GM23248 (cell line): ENCODE measurements at regions not wholly inside any gene's neighbourhood (a gene's known extent, or its start where the extent isn't known, plus 50 kb on each side); places are given as distances from the start of the nearest gene placed in this dataset.

Source experiments
- EZH2 ChIP-seq: fragments of 200-600 bp; sonication (generic); IDR thresholded peaks from 2 replicates; pipeline ENCODE4 v1.6.1; 2018; ENCODE audit warnings: antibody characterized with exemption, mild to moderate bottlenecking; ENCODE audit not compliant: insufficient read depth, poor library complexity, severe bottlenecking
- EZH2phosphoT487 ChIP-seq: fragments of 200-600 bp; sonication (generic); IDR thresholded peaks from 2 replicates; pipeline ENCODE4 v1.6.1; 2018; ENCODE audit warnings: antibody characterized with exemption, moderate library complexity, mild to moderate bottlenecking, low read depth; ENCODE audit not compliant: insufficient read depth

- TF ChIP-seq EZH2 (no peak), EZH2phosphoT487 (no peak)
Observed at GRCh38 chr9:7304627-7304995, 495.0 kb downstream of the DMAC1 start.
